SK-N-SH (cell line): ENCODE measurements at regions not wholly inside any gene's neighbourhood (a gene's known extent, or its start where the extent isn't known, plus 50 kb on each side); places are given as distances from the start of the nearest gene placed in this dataset.

Experiments used
- CTCF ChIA-PET: fragments of 300-600, 350-600 bp; formaldehyde crosslinking; extraction: SDS; loops from one replicate; lab custom pipeline; 2021; lab: Yijun Ruan, JAX
- POLR2A ChIA-PET: fragments of 350-600 bp; sonication (Branson Sonifier 250); formaldehyde crosslinking; extraction: SDS; loops from one replicate; lab custom pipeline; 2020; ENCODE audit warnings: antibody characterized with exemption, inconsistent platforms; lab: Yijun Ruan, JAX
- DNase-seq: peaks from one replicate; pipeline ENCODE4 v3.0.0; 2012
- H2AFZ ChIP-seq: fragments of 200-600 bp; sonication (generic); 2 replicates; pipeline ENCODE4 v1.8.1; 2016; ENCODE audit warnings: antibody characterized with exemption, mild to moderate bottlenecking, low read depth
- H3F3A ChIP-seq: fragments of 200-600 bp; sonication (generic); replicated peaks from 2 replicates; pipeline ENCODE3; 2016; ENCODE audit warnings: antibody characterized with exemption, mild to moderate bottlenecking; ENCODE audit not compliant: insufficient read depth
- H3K27ac ChIP-seq, 2 experiments: fragments of 200-500 bp in 1 of 2; fragments of 200-600 bp in 1 of 2; sonication (Bioruptor generic) in 1 of 2; sonication (generic), shearing (Covaris generic) in 1 of 2; 2 replicates each; pipeline versions ENCODE4 v1.5.1 to v1.6.1; 2014 to 2016; ENCODE audit warnings: low read depth in 2 of 2, inconsistent platforms in 1 of 2, low read length in 1 of 2, mild to moderate bottlenecking in 1 of 2, mixed read lengths in 1 of 2
- H3K27me3 ChIP-seq: fragments of 200-600 bp; sonication (generic), shearing (Covaris generic); 2 replicates; pipeline ENCODE4 v1.6.1; 2016; ENCODE audit warnings: mixed run types; ENCODE audit not compliant: insufficient read depth
- H3K36me3 ChIP-seq, 2 experiments: fragments of 200-500 bp in 1 of 2; fragments of 200-600 bp in 1 of 2; sonication (Bioruptor generic) in 1 of 2; sonication (generic) in 1 of 2; replicated peaks in 1 of 2; 2 replicates each; pipeline versions ENCODE3 to v1.5.1; 2014 to 2016; ENCODE audit warnings: low read length in 1 of 2, mild to moderate bottlenecking in 1 of 2; ENCODE audit not compliant: insufficient read depth in 2 of 2, control insufficient read depth in 1 of 2
- H3K4me1 ChIP-seq, 2 experiments: fragments of 200-500 bp in 1 of 2; fragments of 200-600 bp in 1 of 2; sonication (Bioruptor generic) in 1 of 2; sonication (generic), shearing (Covaris generic) in 1 of 2; 2 replicates each; pipeline versions ENCODE4 v1.5.1 to v1.6.1; 2014 to 2016; ENCODE audit warnings: low read depth in 1 of 2, low read length in 1 of 2, mixed run types in 1 of 2; ENCODE audit not compliant: insufficient read depth in 2 of 2, control insufficient read depth in 1 of 2
- H3K4me2 ChIP-seq: fragments of 200-600 bp; sonication (generic), shearing (Covaris generic); 2 replicates; pipeline ENCODE4 v1.6.1; 2017; ENCODE audit warnings: mixed run types
- H3K4me3 ChIP-seq, 2 experiments: fragments of 200-500 bp in 1 of 2; fragments of 200-600 bp in 1 of 2; sonication (Bioruptor generic) in 1 of 2; sonication (generic), shearing (Covaris generic) in 1 of 2; 2 replicates each; pipeline versions ENCODE4 v1.5.1 to v1.8.1; 2014 to 2016; ENCODE audit warnings: low read depth in 2 of 2, inconsistent platforms in 1 of 2, low read length in 1 of 2, mild to moderate bottlenecking in 1 of 2, mixed read lengths in 1 of 2, moderate library complexity in 1 of 2
- H3K79me2 ChIP-seq: fragments of 200-600 bp; sonication (generic); 2 replicates; pipeline ENCODE4 v1.8.1; 2017; ENCODE audit warnings: mild to moderate bottlenecking; ENCODE audit not compliant: insufficient read depth
- H3K9ac ChIP-seq: fragments of 200-600 bp; sonication (generic); 2 replicates; pipeline ENCODE4 v1.6.1; 2017; ENCODE audit warnings: mixed run types
- H3K9me2 ChIP-seq: fragments of 200-600 bp; sonication (generic); 2 replicates; pipeline ENCODE4 v1.6.1; 2017; ENCODE audit warnings: mixed run types
- H3K9me3 ChIP-seq: fragments of 200-600 bp; sonication (generic); 2 replicates; pipeline ENCODE4 v1.6.1; 2017; ENCODE audit warnings: mixed run types, mild to moderate bottlenecking, moderate library complexity
- H4K20me1 ChIP-seq: fragments of 200-600 bp; sonication (generic); 2 replicates; pipeline ENCODE4 v1.6.1; 2017; ENCODE audit warnings: mild to moderate bottlenecking, mixed run types; ENCODE audit not compliant: insufficient read depth
- CTCF ChIP-seq: fragments of 200-600 bp; sonication (generic); IDR thresholded peaks from 2 replicates; pipeline ENCODE4 v1.6.1; 2017; ENCODE audit warnings: antibody characterized with exemption, mild to moderate bottlenecking, moderate library complexity
- FOSL2 ChIP-seq: IDR thresholded peaks from 2 replicates; pipeline ENCODE4 v1.4.0; 2012; ENCODE audit warnings: low read depth, mild to moderate bottlenecking, moderate library complexity, borderline replicate concordance
- FOXJ3 ChIP-seq: sonication (generic); formaldehyde crosslinking; IDR thresholded peaks from 2 replicates; pipeline ENCODE4 v1.5.1; 2020; ENCODE audit warnings: mild to moderate bottlenecking, missing genetic modification reagents
- FOXM1 ChIP-seq: IDR thresholded peaks from 2 replicates; pipeline ENCODE4 v1.4.0; 2012; ENCODE audit warnings: low read depth, mild to moderate bottlenecking
- GABPA ChIP-seq: IDR thresholded peaks from 2 replicates; pipeline ENCODE4 v1.4.0; 2012; ENCODE audit warnings: low read depth, mild to moderate bottlenecking
- GATA2 ChIP-seq: sonication (generic); formaldehyde crosslinking; IDR thresholded peaks from 2 replicates; pipeline ENCODE4 v1.5.0; 2020; ENCODE audit warnings: mild to moderate bottlenecking, missing genetic modification reagents
- JUND ChIP-seq: IDR thresholded peaks from 2 replicates; pipeline ENCODE4 v1.4.0; 2012
- MXI1 ChIP-seq: IDR thresholded peaks from 2 replicates; pipeline ENCODE4 v1.6.1; 2012; ENCODE audit warnings: mild to moderate bottlenecking, low read depth, low read length, improper control_type of control experiment
- NRF1 ChIP-seq: IDR thresholded peaks from 2 replicates; pipeline ENCODE4 v1.6.1; 2012; ENCODE audit warnings: low read depth, mild to moderate bottlenecking, low read length
- RFX5 ChIP-seq: IDR thresholded peaks from 2 replicates; pipeline ENCODE4 v1.6.1; 2012; ENCODE audit warnings: mild to moderate bottlenecking, improper control_type of control experiment, low read length
- RXRA ChIP-seq: IDR thresholded peaks from 2 replicates; pipeline ENCODE4 v1.4.0; 2012; ENCODE audit warnings: low read depth, mild to moderate bottlenecking, borderline replicate concordance
- SIN3A ChIP-seq: IDR thresholded peaks from 2 replicates; pipeline ENCODE4 v1.6.1; 2012; ENCODE audit warnings: low read depth, mild to moderate bottlenecking, low read length, moderate library complexity, borderline replicate concordance
- SMC3 ChIP-seq: IDR thresholded peaks from 2 replicates; pipeline ENCODE4 v1.6.1; 2012; ENCODE audit warnings: low read depth, low read length, improper control_type of control experiment
- USF2 ChIP-seq: fragments of 150-350 bp; IDR thresholded peaks from 2 replicates; pipeline ENCODE4 v1.6.1; 2017; ENCODE audit warnings: antibody characterized with exemption, low read length, low read depth, borderline replicate concordance
- YY1 ChIP-seq: IDR thresholded peaks from 2 replicates; pipeline ENCODE4 v1.4.0; 2012; ENCODE audit warnings: low read depth, mild to moderate bottlenecking
- WGBS: methylation state at CpG from one replicate; pipeline ENCODE4 v1.1.6; 2017; ENCODE audit warnings: low lambda C conversion rate; 5-methylcytosine and 5-hydroxymethylcytosine counted together
- TF ChIP-seq, protein P1 (sequence below): IDR thresholded peaks from 2 replicates; pipeline ENCODE4 v1.4.0; 2012; ENCODE audit warnings: low read depth, borderline replicate concordance

DNA sequence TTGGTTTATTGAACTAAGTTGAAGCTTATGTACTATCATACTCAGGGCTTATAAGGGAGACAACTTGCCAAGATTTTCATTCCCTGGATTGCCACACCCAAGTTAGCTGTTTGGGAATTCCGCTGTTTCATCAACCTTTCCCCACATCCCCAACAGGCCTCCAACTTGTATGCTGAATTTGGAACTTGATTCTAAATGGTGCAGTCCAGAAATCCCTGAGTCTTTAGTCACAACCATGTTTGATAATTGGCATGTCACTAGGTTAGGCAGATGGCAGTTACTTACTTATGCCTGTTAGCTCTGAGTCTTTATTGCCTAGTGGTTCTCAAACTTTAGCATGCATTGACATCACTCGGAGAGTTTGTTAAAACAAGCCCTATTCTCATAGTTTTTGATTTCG lies 135.4 kb upstream of the PRPS1L1 start:
- 11% methylated on average over 3 of the region's 3 CpGs for WGBS
- no peaks in the 10 kb centered on the region for H3K9me3 ChIP-seq
- H3K9ac ChIP-seq = no peak overlapping the region
- H3K4me2 ChIP-seq = no peak overlapping the region
- H3K79me2 ChIP-seq = no peaks in the 10 kb centered on the region
- TF ChIP-seq FOSL2 (no peak), FOXM1 (no peak), YY1 (no peak), NRF1 (no peak), SMC3 (no peak), MXI1 (no peak), RFX5 (no peak), GABPA (no peak), JUND (no peak), RXRA (no peak), GATA2 (CRISPR knock-in tag) (no peak), CTCF (no peak), FOXJ3 (CRISPR knock-in tag) (no peak), SIN3A (no peak)
- TF ChIP-seq, protein P1, sequence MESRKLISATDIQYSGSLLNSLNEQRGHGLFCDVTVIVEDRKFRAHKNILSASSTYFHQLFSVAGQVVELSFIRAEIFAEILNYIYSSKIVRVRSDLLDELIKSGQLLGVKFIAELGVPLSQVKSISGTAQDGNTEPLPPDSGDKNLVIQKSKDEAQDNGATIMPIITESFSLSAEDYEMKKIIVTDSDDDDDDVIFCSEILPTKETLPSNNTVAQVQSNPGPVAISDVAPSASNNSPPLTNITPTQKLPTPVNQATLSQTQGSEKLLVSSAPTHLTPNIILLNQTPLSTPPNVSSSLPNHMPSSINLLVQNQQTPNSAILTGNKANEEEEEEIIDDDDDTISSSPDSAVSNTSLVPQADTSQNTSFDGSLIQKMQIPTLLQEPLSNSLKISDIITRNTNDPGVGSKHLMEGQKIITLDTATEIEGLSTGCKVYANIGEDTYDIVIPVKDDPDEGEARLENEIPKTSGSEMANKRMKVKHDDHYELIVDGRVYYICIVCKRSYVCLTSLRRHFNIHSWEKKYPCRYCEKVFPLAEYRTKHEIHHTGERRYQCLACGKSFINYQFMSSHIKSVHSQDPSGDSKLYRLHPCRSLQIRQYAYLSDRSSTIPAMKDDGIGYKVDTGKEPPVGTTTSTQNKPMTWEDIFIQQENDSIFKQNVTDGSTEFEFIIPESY = no peak
- no peak overlapping the region for H3K4me3 ChIP-seq
- H2AFZ ChIP-seq = no peak overlapping the region
- no peaks in the 10 kb centered on the region for H3F3A ChIP-seq
- peaks cover 23% of the 10 kb centered on the region for H3K27me3 ChIP-seq
- POLR2A ChIA-PET = no interaction called here
- no peaks in the 10 kb centered on the region for H3K36me3 ChIP-seq
- H3K27ac ChIP-seq = no peak overlapping the region
- H4K20me1 ChIP-seq = no peaks in the 10 kb centered on the region
- no peaks in the 10 kb centered on the region for H3K4me1 ChIP-seq
- CTCF ChIA-PET = interaction anchor here (1.2 to 1.8 kb wide), 3 partner anchors 23 to 457 kb away, joined by 3 to 5 read pairs (median 3); no protein-coding TSS in a partner anchor
- no peaks in the 10 kb centered on the region for H3K9me2 ChIP-seq
- no peak for DNase-seq

DNA sequence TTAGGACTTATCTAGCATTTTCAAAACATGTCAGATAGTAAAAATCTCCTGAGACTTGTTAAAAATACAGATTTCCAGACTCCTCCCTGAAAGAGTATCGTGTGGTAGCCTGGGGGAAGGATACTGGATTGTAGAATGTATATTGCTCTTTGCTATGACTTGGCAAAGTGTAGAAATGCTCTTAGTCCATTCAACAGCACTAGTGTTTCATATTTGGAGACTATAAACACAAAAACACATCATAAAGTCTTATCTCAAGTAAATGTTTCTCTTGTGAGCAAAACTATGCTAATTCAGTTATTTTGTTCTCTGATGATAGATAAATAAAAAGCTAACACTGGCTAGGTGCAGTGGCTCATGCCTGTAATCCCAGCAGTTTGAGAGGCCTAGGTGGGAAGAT lies 137.5 kb upstream of the PRPS1L1 start:
- no peak overlapping the region for H3K9ac ChIP-seq
- peaks cover 23% of the 10 kb centered on the region for H3K27me3 ChIP-seq
- no peaks in the 10 kb centered on the region for H3K79me2 ChIP-seq
- no peaks in the 10 kb centered on the region for H3F3A ChIP-seq
- no peaks in the 10 kb centered on the region for H3K4me1 ChIP-seq
- H3K9me3 ChIP-seq = no peaks in the 10 kb centered on the region
- H4K20me1 ChIP-seq = no peaks in the 10 kb centered on the region
- no peaks in the 10 kb centered on the region for H3K36me3 ChIP-seq
- DNase-seq = no peak
- TF ChIP-seq USF2 = no peak
- no peak overlapping the region for H3K4me3 ChIP-seq
- H3K9me2 ChIP-seq = no peaks in the 10 kb centered on the region
- WGBS = 6% methylated on average over 1 of the region's 1 CpG
- ChIA-PET POLR2A (no interaction called here), CTCF (interaction anchor here (0.8 to 1.0 kb wide), 3 partner anchors 11 to 101 kb away, joined by 3 read pairs; no protein-coding TSS in a partner anchor)
- no peak overlapping the region for H3K4me2 ChIP-seq
- H2AFZ ChIP-seq = no peak overlapping the region
- no peak overlapping the region for H3K27ac ChIP-seq
